Panc1 (cell line): ENCODE measurements at regions not wholly inside any gene's neighbourhood (a gene's known extent, or its start where the extent isn't known, plus 50 kb on each side); places are given as distances from the start of the nearest gene placed in this dataset.

Source experiments
- ATAC-seq: fragments of 200-7000 bp; cut with Tn5 transposase; 2 replicates; pipeline ENCODE4 v1.9.1; 2020; ENCODE audit warnings: mild to moderate bottlenecking, moderate library complexity
- BruUV-seq: library from RNA; stranded (reverse); fragments of 400-500 nt; replicated peaks from 2 replicates; lab custom pipeline; 2021; lab: Mats Ljungman, UMichigan
- CTCF ChIA-PET: fragments of 300-600 bp; sonication (Branson Sonifier 250); formaldehyde crosslinking; loops from one replicate; lab custom pipeline; 2022; ENCODE audit warnings: antibody characterized with exemption; lab: Charles Lee
- POLR2A ChIA-PET: fragments of 300-600 bp; sonication (Branson Sonifier 250); formaldehyde crosslinking; loops from one replicate; lab custom pipeline; 2022; ENCODE audit warnings: antibody characterized with exemption; lab: Charles Lee
- DNase-seq: peaks from one replicate; pipeline ENCODE4 v3.0.0-alpha.2; 2010; ENCODE audit warnings: low read depth, low spot score
- H3K27ac ChIP-seq: 2 replicates; pipeline ENCODE4 v1.5.1; 2011; ENCODE audit warnings: mild to moderate bottlenecking, low read length, inconsistent platforms
- H3K27me3 ChIP-seq: fragments of 200-500 bp; sonication (Bioruptor generic); 2 replicates; pipeline ENCODE4 v1.6.0; 2014; ENCODE audit warnings: low read length, inconsistent platforms; ENCODE audit not compliant: control insufficient read depth, insufficient read depth
- H3K36me3 ChIP-seq: fragments of 200-500 bp; sonication (Bioruptor generic); 2 replicates; pipeline ENCODE4 v1.5.1; 2014; ENCODE audit warnings: inconsistent platforms, mild to moderate bottlenecking, low read length, moderate library complexity; ENCODE audit not compliant: control insufficient read depth, insufficient read depth
- H3K4me1 ChIP-seq: 2 replicates; pipeline ENCODE4 v1.5.1; 2011; ENCODE audit warnings: inconsistent platforms, mild to moderate bottlenecking, low read length, moderate library complexity; ENCODE audit not compliant: control insufficient read depth, insufficient read depth
- H3K4me3 ChIP-seq, 2 experiments: 2 replicates each; pipeline ENCODE4 v1.5.1; 2011 to 2012; ENCODE audit warnings: low read depth in 2 of 2, low read length in 2 of 2, mild to moderate bottlenecking in 2 of 2, inconsistent platforms in 1 of 2, moderate library complexity in 1 of 2
- H3K9me3 ChIP-seq: fragments of 200-500 bp; sonication (Bioruptor generic); 2 replicates; pipeline ENCODE4 v1.5.1; 2014; ENCODE audit warnings: low read depth, mild to moderate bottlenecking, inconsistent platforms, low read length, moderate library complexity; ENCODE audit not compliant: control insufficient read depth, insufficient read depth
- POLR2AphosphoS5 ChIP-seq: IDR thresholded peaks from 2 replicates; pipeline ENCODE4 v1.6.1; 2012; ENCODE audit warnings: mild to moderate bottlenecking, low read depth, low read length, moderate library complexity
- SIN3A ChIP-seq: IDR thresholded peaks from 2 replicates; pipeline ENCODE4 v1.6.1; 2012; ENCODE audit warnings: low read depth, mild to moderate bottlenecking, low read length, moderate library complexity, borderline replicate concordance; ENCODE audit not compliant: insufficient read depth
- TCF7L2 ChIP-seq: IDR thresholded peaks from 2 replicates; pipeline ENCODE4 v1.6.1; 2011; ENCODE audit warnings: mild to moderate bottlenecking, low read depth, low read length, inconsistent platforms
- in situ Hi-C: cut with HindIII; loops from 2 replicates; pipeline ENCODE4 v1.10.0; 2016; ENCODE audit warnings: low sequenced_read_pairs, low pct_unique_long_range_greater_than_20kb
- intact Hi-C: fragments of 100-400 bp; cut with micrococcal nuclease; formaldehyde crosslinking; loops from one replicate; pipeline ENCODE4 v1.10.0; 2022; ENCODE audit not compliant: unreplicated experiment
- TF ChIP-seq, protein P1 (sequence below): fragments of 450-650 bp; IDR thresholded peaks from 2 replicates; pipeline ENCODE4 v1.5.1; 2017; ENCODE audit warnings: mild to moderate bottlenecking
- TF ChIP-seq, protein P2 (sequence below), 2 experiments: IDR thresholded peaks; 2 replicates each; pipeline ENCODE4 v1.6.1; 2011 to 2012; ENCODE audit warnings: low read depth in 2 of 2, control low read depth in 1 of 2, low read length in 1 of 2, mild to moderate bottlenecking in 1 of 2, moderate library complexity in 1 of 2; ENCODE audit not compliant: insufficient read depth in 1 of 2

- ChIA-PET POLR2A (interaction anchor here (0.6 kb wide), 1 partner anchor 15 kb away, joined by 3 read pairs; no protein-coding TSS in a partner anchor), CTCF (interaction anchor here (0.7 kb wide), 1 partner anchor 132 kb away, joined by 11 read pairs; no protein-coding TSS in a partner anchor)
- ATAC-seq (no peak), DNase-seq (no peak)
- TF ChIP-seq SIN3A = no peak
- H3K4me1 ChIP-seq = no peaks in the 10 kb centered on the region
- no peaks in the 10 kb centered on the region for H3K36me3 ChIP-seq
- intact Hi-C loops = no loop called here
- H3K27ac ChIP-seq = no peak overlapping the region
- H3K4me3 ChIP-seq = no peak overlapping the region
- in situ Hi-C loops = no loop called here
- H3K9me3 ChIP-seq = no peaks in the 10 kb centered on the region
- no TSS peak for BruUV-seq
- H3K27me3 ChIP-seq = no peaks in the 10 kb centered on the region
Measured at GRCh38 chr2:220946552-220946951, 625.6 kb downstream of the EPHA4 start.

GRCh38 chr2:220948579-220948978, 623.5 kb downstream of the EPHA4 start:
- intact Hi-C loops = no loop called here
- ChIA-PET POLR2A (no interaction called here), CTCF (no interaction called here)
- DNase-seq (no peak), ATAC-seq (no peak)
- in situ Hi-C loops = no loop called here
- BruUV-seq = no TSS peak
- no peak overlapping the region for H3K27ac ChIP-seq
- H3K36me3 ChIP-seq = no peaks in the 10 kb centered on the region
- no peak overlapping the region for H3K4me3 ChIP-seq
- no peaks in the 10 kb centered on the region for H3K27me3 ChIP-seq
- no peaks in the 10 kb centered on the region for H3K4me1 ChIP-seq
- no peaks in the 10 kb centered on the region for H3K9me3 ChIP-seq
- TF ChIP-seq, protein P1, sequence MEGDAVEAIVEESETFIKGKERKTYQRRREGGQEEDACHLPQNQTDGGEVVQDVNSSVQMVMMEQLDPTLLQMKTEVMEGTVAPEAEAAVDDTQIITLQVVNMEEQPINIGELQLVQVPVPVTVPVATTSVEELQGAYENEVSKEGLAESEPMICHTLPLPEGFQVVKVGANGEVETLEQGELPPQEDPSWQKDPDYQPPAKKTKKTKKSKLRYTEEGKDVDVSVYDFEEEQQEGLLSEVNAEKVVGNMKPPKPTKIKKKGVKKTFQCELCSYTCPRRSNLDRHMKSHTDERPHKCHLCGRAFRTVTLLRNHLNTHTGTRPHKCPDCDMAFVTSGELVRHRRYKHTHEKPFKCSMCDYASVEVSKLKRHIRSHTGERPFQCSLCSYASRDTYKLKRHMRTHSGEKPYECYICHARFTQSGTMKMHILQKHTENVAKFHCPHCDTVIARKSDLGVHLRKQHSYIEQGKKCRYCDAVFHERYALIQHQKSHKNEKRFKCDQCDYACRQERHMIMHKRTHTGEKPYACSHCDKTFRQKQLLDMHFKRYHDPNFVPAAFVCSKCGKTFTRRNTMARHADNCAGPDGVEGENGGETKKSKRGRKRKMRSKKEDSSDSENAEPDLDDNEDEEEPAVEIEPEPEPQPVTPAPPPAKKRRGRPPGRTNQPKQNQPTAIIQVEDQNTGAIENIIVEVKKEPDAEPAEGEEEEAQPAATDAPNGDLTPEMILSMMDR = no peak
- no peak for TF ChIP-seq SIN3A
- TF ChIP-seq, protein P2, sequence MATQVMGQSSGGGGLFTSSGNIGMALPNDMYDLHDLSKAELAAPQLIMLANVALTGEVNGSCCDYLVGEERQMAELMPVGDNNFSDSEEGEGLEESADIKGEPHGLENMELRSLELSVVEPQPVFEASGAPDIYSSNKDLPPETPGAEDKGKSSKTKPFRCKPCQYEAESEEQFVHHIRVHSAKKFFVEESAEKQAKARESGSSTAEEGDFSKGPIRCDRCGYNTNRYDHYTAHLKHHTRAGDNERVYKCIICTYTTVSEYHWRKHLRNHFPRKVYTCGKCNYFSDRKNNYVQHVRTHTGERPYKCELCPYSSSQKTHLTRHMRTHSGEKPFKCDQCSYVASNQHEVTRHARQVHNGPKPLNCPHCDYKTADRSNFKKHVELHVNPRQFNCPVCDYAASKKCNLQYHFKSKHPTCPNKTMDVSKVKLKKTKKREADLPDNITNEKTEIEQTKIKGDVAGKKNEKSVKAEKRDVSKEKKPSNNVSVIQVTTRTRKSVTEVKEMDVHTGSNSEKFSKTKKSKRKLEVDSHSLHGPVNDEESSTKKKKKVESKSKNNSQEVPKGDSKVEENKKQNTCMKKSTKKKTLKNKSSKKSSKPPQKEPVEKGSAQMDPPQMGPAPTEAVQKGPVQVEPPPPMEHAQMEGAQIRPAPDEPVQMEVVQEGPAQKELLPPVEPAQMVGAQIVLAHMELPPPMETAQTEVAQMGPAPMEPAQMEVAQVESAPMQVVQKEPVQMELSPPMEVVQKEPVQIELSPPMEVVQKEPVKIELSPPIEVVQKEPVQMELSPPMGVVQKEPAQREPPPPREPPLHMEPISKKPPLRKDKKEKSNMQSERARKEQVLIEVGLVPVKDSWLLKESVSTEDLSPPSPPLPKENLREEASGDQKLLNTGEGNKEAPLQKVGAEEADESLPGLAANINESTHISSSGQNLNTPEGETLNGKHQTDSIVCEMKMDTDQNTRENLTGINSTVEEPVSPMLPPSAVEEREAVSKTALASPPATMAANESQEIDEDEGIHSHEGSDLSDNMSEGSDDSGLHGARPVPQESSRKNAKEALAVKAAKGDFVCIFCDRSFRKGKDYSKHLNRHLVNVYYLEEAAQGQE (IDR thresholded peaks at IDR 0.05; ENCODE audit: insufficient read depth in 1 of 2, low read depth in 2 of 2, low read length in 1 of 2) = no peak
- TF ChIP-seq TCF7L2 = no peak
- no peak for TF ChIP-seq POLR2AphosphoS5

- Histone ChIP-seq H3K4me1 (no peaks in the 10 kb centered on the region), H3K27ac (no peak overlapping the region), H3K9me3 (no peaks in the 10 kb centered on the region), H3K4me3 (no peak overlapping the region), H3K36me3 (no peaks in the 10 kb centered on the region), H3K27me3 (no peaks in the 10 kb centered on the region)
- POLR2A ChIA-PET = no interaction called here
- TF ChIP-seq, protein P2 (IDR thresholded peaks at IDR 0.05; ENCODE audit: insufficient read depth in 1 of 2, low read depth in 2 of 2, low read length in 1 of 2) = no peak
- TF ChIP-seq POLR2AphosphoS5 (no peak), SIN3A (no peak), TCF7L2 (no peak)
- TF ChIP-seq, protein P1 = no peak
- BruUV-seq = no TSS peak
- CTCF ChIA-PET = no interaction called here
- ATAC-seq (no peak), DNase-seq (no peak)
- in situ Hi-C loops = no loop called here
- intact Hi-C loops = no loop called here
Measured at GRCh38 chr2:220949466-220949865, 622.6 kb downstream of the EPHA4 start.
